Osteoblast (primary cell): ENCODE measurements at regions not wholly inside any gene's neighbourhood (a gene's known extent, or its start where the extent isn't known, plus 50 kb on each side); places are given as distances from the start of the nearest gene placed in this dataset.

Experiments
- DNase-seq: peaks from one replicate; pipeline ENCODE4 v3.0.0; 2011; ENCODE audit warnings: low spot score, mixed read lengths; ENCODE audit not compliant: insufficient read length; ENCODE audit errors: missing footprints
- H2AFZ ChIP-seq: 2 replicates; pipeline ENCODE4 v1.6.0; 2011; ENCODE audit warnings: mild to moderate bottlenecking, low read length
- H3K27ac ChIP-seq: 2 replicates; pipeline ENCODE4 v1.5.1; 2011; ENCODE audit warnings: mild to moderate bottlenecking, low read depth, low read length, moderate library complexity
- H3K27me3 ChIP-seq: 2 replicates; pipeline ENCODE4 v1.6.0; 2012; ENCODE audit warnings: mild to moderate bottlenecking, control low read depth, inconsistent platforms, low read length, moderate library complexity; ENCODE audit not compliant: insufficient read depth
- H3K36me3 ChIP-seq: 2 replicates; pipeline ENCODE4 v1.5.1; 2011; ENCODE audit warnings: mild to moderate bottlenecking, low read length, control low read depth, moderate library complexity; ENCODE audit not compliant: insufficient read depth
- H3K4me1 ChIP-seq: 2 replicates; pipeline ENCODE4 v1.5.1; 2011; ENCODE audit warnings: mild to moderate bottlenecking, low read length, control low read depth, moderate library complexity; ENCODE audit not compliant: insufficient read depth
- H3K4me2 ChIP-seq: 2 replicates; pipeline ENCODE4 v1.6.0; 2011; ENCODE audit warnings: mild to moderate bottlenecking, low read length; ENCODE audit not compliant: insufficient read depth
- H3K4me3 ChIP-seq: fragments of 200-600 bp; sonication (generic); 3 replicates; pipeline ENCODE4 v1.5.1; 2012; ENCODE audit warnings: mild to moderate bottlenecking, low read length, inconsistent platforms; ENCODE audit not compliant: insufficient read depth
- H3K79me2 ChIP-seq: 2 replicates; pipeline ENCODE4 v1.6.0; 2012; ENCODE audit warnings: mild to moderate bottlenecking, low read length, control low read depth, inconsistent platforms; ENCODE audit not compliant: insufficient read depth
- H3K9me3 ChIP-seq: 2 replicates; pipeline ENCODE4 v1.5.1; 2011; ENCODE audit warnings: low read depth, low read length, control low read depth
- H4K20me1 ChIP-seq: 2 replicates; pipeline ENCODE4 v1.6.0; 2012; ENCODE audit warnings: mild to moderate bottlenecking, low read length, control low read depth; ENCODE audit not compliant: insufficient read depth
- TF ChIP-seq, protein P1 (sequence below): IDR thresholded peaks from 2 replicates; pipeline ENCODE4 v1.5.1; 2011; ENCODE audit warnings: mild to moderate bottlenecking, low read depth, low read length, moderate library complexity; ENCODE audit errors: extremely low read depth

DNA sequence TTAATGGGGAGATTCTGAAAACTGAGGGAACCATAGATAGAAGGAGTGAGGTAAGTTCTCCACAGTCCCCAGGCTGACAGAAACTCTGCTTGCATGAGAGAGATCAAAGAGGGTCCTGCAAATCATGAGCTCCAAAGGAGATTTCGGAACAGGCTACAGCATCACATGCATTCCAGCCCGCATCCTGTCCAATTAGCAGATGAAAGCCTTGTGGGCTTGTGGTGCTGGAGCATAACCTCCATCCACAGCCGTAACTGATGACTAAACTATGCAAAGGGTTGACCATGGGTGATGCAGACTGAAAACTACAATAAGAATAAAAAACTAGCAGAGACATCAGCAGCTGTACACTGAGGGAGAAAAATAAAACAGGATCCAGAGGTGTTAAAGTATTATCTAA, 654.5 kb downstream of the TLL1 start:
- H3K79me2 ChIP-seq, result no peaks in the 10 kb centered on the region
- TF ChIP-seq, protein P1, sequence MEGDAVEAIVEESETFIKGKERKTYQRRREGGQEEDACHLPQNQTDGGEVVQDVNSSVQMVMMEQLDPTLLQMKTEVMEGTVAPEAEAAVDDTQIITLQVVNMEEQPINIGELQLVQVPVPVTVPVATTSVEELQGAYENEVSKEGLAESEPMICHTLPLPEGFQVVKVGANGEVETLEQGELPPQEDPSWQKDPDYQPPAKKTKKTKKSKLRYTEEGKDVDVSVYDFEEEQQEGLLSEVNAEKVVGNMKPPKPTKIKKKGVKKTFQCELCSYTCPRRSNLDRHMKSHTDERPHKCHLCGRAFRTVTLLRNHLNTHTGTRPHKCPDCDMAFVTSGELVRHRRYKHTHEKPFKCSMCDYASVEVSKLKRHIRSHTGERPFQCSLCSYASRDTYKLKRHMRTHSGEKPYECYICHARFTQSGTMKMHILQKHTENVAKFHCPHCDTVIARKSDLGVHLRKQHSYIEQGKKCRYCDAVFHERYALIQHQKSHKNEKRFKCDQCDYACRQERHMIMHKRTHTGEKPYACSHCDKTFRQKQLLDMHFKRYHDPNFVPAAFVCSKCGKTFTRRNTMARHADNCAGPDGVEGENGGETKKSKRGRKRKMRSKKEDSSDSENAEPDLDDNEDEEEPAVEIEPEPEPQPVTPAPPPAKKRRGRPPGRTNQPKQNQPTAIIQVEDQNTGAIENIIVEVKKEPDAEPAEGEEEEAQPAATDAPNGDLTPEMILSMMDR, result no peak
- H4K20me1 ChIP-seq, result no peaks in the 10 kb centered on the region
- no peaks in the 10 kb centered on the region for H3K4me1 ChIP-seq
- H3K36me3 ChIP-seq, result no peaks in the 10 kb centered on the region
- H3K4me3 ChIP-seq, result no peak overlapping the region
- no peaks in the 10 kb centered on the region for H3K9me3 ChIP-seq
- H3K27me3 ChIP-seq, result no peaks in the 10 kb centered on the region
- no peak overlapping the region for H3K4me2 ChIP-seq
- peak overlapping the region; percentile 65 for H2AFZ ChIP-seq
- peak; percentile 17 for DNase-seq
- H3K27ac ChIP-seq, result no peak overlapping the region

DNA sequence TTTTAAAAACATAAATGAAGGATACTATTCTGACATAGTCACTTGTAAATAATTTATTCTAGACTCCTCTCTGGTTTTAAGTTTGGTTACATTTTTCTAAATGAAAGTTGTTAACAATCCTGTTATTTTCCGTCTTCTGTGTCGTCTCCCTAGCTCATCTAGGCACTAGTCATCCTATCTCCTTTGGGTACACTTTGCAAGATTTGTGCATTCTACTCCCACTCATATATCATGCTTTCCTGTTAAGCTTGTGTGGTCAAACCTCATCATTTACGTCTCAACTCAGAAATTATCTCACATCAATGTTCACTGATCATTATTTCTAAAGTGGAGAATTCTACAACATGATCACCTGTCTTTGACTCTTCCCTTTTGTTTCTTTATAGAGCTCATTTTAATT, 658.7 kb downstream of the TLL1 start:
- H3K4me2 ChIP-seq, result no peak overlapping the region
- no peaks in the 10 kb centered on the region for H3K9me3 ChIP-seq
- no peaks in the 10 kb centered on the region for H3K36me3 ChIP-seq
- no peaks in the 10 kb centered on the region for H4K20me1 ChIP-seq
- TF ChIP-seq, protein P1, result no peak
- H3K4me3 ChIP-seq, result no peak overlapping the region
- H3K4me1 ChIP-seq, result no peaks in the 10 kb centered on the region
- no peak overlapping the region for H3K27ac ChIP-seq
- H3K79me2 ChIP-seq, result no peaks in the 10 kb centered on the region
- H3K27me3 ChIP-seq, result no peaks in the 10 kb centered on the region
- no peak for DNase-seq
- no peak overlapping the region for H2AFZ ChIP-seq

DNA sequence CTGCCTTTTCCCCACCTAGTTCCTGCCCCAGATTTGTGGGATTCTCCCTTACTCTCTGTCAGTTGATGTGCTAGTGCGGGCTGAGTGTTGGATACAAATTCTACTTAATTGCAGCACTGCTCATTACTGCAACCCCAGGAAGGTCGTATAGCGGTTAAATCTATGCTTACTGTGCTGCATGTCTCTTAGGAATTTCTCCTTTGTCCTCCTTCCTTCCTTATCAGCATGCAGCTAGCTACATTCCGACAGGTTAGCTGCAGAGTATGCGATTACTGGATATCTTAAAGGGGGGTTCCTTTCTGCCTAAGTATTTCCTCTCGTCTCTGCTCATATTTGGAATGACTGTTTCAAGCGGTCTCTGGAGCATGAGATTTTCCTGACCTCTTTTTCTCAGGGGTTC, 662.8 kb downstream of the TLL1 start:
- TF ChIP-seq, protein P1, result no peak
- DNase-seq, result no peak

DNA sequence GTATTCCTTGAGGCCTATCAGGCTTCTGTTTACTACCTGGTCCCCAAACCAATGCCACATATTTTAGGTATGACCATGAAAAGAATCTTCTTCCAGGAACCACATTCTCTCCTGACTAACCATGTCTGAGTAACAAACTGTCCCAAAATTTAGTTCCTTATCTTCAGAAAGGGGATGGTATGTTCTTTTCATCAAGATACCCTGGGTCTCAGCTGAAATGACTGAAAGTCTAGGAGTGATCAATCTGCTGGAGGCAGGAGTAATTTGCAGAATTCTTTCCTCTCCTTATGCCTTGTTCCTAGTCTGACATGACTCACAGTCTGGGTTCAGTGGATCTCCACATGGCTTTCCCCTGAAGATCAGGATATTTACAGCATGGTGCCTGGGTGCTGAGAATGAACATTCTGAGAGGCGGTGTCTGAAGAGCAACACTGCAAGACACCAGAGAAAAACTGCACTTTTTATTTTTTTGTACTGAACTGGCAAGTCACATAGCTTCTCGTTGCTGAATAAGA, 665.5 kb downstream of the TLL1 start:
- no peaks in the 10 kb centered on the region for H3K4me1 ChIP-seq
- H3K9me3 ChIP-seq, result no peaks in the 10 kb centered on the region
- H3K4me3 ChIP-seq, result no peak overlapping the region
- DNase-seq, result peak; percentile 58
- H2AFZ ChIP-seq, result peak overlapping the region; percentile 56
- H3K79me2 ChIP-seq, result no peaks in the 10 kb centered on the region
- no peak overlapping the region for H3K27ac ChIP-seq
- H4K20me1 ChIP-seq, result no peaks in the 10 kb centered on the region
- H3K27me3 ChIP-seq, result no peaks in the 10 kb centered on the region
- no peak overlapping the region for H3K4me2 ChIP-seq
- H3K36me3 ChIP-seq, result no peaks in the 10 kb centered on the region
- TF ChIP-seq, protein P1, result no peak

More for the DNA sequence above, 662.8 kb downstream of the TLL1 start:
- Histone ChIP-seq H3K4me2 (no peak overlapping the region), H4K20me1 (no peaks in the 10 kb centered on the region), H2AFZ (no peak overlapping the region), H3K79me2 (no peaks in the 10 kb centered on the region), H3K4me3 (no peak overlapping the region), H3K4me1 (no peaks in the 10 kb centered on the region), H3K27ac (no peak overlapping the region), H3K27me3 (no peaks in the 10 kb centered on the region), H3K9me3 (no peaks in the 10 kb centered on the region), H3K36me3 (no peaks in the 10 kb centered on the region)
